A549 (cell line): ENCODE measurements at regions not wholly inside any gene's neighbourhood (a gene's known extent, or its start where the extent isn't known, plus 50 kb on each side); places are given as distances from the start of the nearest gene placed in this dataset.

Source experiments
- ATAC-seq, 2 experiments: fragments of 200-7000 bp in 1 of 2; fragments of >200 bp in 1 of 2; cut with Nextera tagmentation in 1 of 2; cut with Tn5 transposase in 1 of 2; 3 replicates each; pipeline versions ENCODE4 v1.8.0 to v1.9.1; 2018 to 2020; ENCODE audit warnings: mild to moderate bottlenecking in 1 of 2, moderate library complexity in 1 of 2
- CTCF ChIA-PET: fragments of 300-600 bp; sonication (Branson Sonifier 250); formaldehyde crosslinking; extraction: SDS; loops from one replicate; lab custom pipeline; 2021; ENCODE audit warnings: antibody characterized with exemption, inconsistent platforms; lab: Yijun Ruan, JAX
- POLR2A ChIA-PET: fragments of 350-600 bp; formaldehyde crosslinking; extraction: SDS; loops from one replicate; lab custom pipeline; 2021; ENCODE audit warnings: antibody characterized with exemption, inconsistent platforms; lab: Yijun Ruan, JAX
- DNase-seq, 2 experiments: peaks; one replicate each; pipeline versions ENCODE4 v3.0.0 to v3.0.0-alpha.2; 2011 to 2016; ENCODE audit warnings: low read depth in 1 of 2, low spot score in 1 of 2
- FAIRE-seq: peaks from 2 replicates; lab custom pipeline; 2011; peaks lifted over from hg19 to GRCh38; lab: Jason Lieb, UNC
- H3K27ac ChIP-seq, 2 experiments: fragments of >200 bp; sonication (Bioruptor Twin); formaldehyde crosslinking; 3 replicates each; pipeline ENCODE4 v1.5.1; 2016 to 2017
- H3K4me1 ChIP-seq: fragments of >200 bp; sonication (Bioruptor Twin); formaldehyde crosslinking; 3 replicates; pipeline ENCODE4 v1.6.1; 2016
- H3K4me2 ChIP-seq: fragments of >200 bp; sonication (Bioruptor Twin); formaldehyde crosslinking; 3 replicates; pipeline ENCODE4 v1.6.1; 2016
- H3K4me3 ChIP-seq: fragments of >200 bp; sonication (Bioruptor Twin); formaldehyde crosslinking; 3 replicates; pipeline ENCODE4 v1.5.1; 2016
- H3K9me3 ChIP-seq: fragments of >200 bp; sonication (Bioruptor Twin); formaldehyde crosslinking; 3 replicates; pipeline ENCODE4 v1.6.1; 2016
- BHLHE40 ChIP-seq: IDR thresholded peaks from 2 replicates; pipeline ENCODE4 v1.6.1; 2012; ENCODE audit warnings: low read depth, low read length, inconsistent platforms
- CHD2 ChIP-seq: fragments of 150-350 bp; IDR thresholded peaks from 2 replicates; pipeline ENCODE4 v1.6.1; 2014; ENCODE audit warnings: low read length; ENCODE audit not compliant: partially characterized antibody
- EP300 ChIP-seq, 2 experiments: fragments of >200 bp; sonication (Bioruptor Twin); formaldehyde crosslinking; IDR thresholded peaks; 2 replicates in 1 of 2; 3 replicates in 1 of 2; pipeline ENCODE4 v1.6.1; 2016 to 2017
- HDAC2 ChIP-seq: fragments of 200-600 bp; sonication (generic); IDR thresholded peaks from 2 replicates; pipeline ENCODE4 v1.6.1; 2016
- JUN ChIP-seq, 2 experiments: fragments of >200 bp; sonication (Bioruptor Twin); formaldehyde crosslinking; IDR thresholded peaks; 2 replicates in 1 of 2; 3 replicates in 1 of 2; pipeline ENCODE4 v1.6.1; 2016 to 2017
- KDM1A ChIP-seq: fragments of 200-600 bp; sonication (generic); IDR thresholded peaks from 2 replicates; pipeline ENCODE4 v1.6.1; 2016; ENCODE audit warnings: low read depth, mild to moderate bottlenecking
- MAFK ChIP-seq: fragments of 450-650 bp; IDR thresholded peaks from 2 replicates; pipeline ENCODE4 v1.6.1; 2014; ENCODE audit not compliant: partially characterized antibody
- MYC ChIP-seq: IDR thresholded peaks from 2 replicates; pipeline ENCODE4 v1.6.1; 2012; ENCODE audit warnings: mild to moderate bottlenecking, inconsistent platforms, low read length, improper control_type of control experiment, borderline replicate concordance
- NFE2L2 ChIP-seq: fragments of 150-350 bp; conservative IDR thresholded peaks from 2 replicates; pipeline ENCODE4 v1.6.1; 2014; ENCODE audit warnings: low read length
- NPAS2 ChIP-seq: fragments of 250-450 bp; sonication (Bioruptor Pico); IDR thresholded peaks from 2 replicates; pipeline ENCODE4 v1.8.0; 2022; ENCODE audit warnings: mild to moderate bottlenecking, moderate library complexity, borderline replicate concordance
- NR3C1 ChIP-seq: fragments of >200 bp; sonication (Bioruptor Twin); formaldehyde crosslinking; IDR thresholded peaks from 3 replicates; pipeline ENCODE4 v1.6.1; 2017
- POLR2AphosphoS2 ChIP-seq: conservative IDR thresholded peaks from 2 replicates; pipeline ENCODE4 v1.6.1; 2012; ENCODE audit warnings: low read length, improper control_type of control experiment, inconsistent platforms
- RAD21 ChIP-seq, 2 experiments: fragments of >200 bp in 1 of 2; sonication (Bioruptor Twin) in 1 of 2; formaldehyde crosslinking in 1 of 2; IDR thresholded peaks in 1 of 2; conservative IDR thresholded peaks in 1 of 2; 2 replicates in 1 of 2; 3 replicates in 1 of 2; pipeline ENCODE4 v1.6.1; 2012 to 2018; ENCODE audit warnings: inconsistent platforms in 1 of 2
- RARB ChIP-seq: fragments of 250-450 bp; sonication (Bioruptor Pico); IDR thresholded peaks from 2 replicates; pipeline ENCODE4 v1.8.0; 2021; ENCODE audit warnings: mild to moderate bottlenecking, moderate library complexity
- RFX5 ChIP-seq: fragments of 450-650 bp; IDR thresholded peaks from 2 replicates; pipeline ENCODE4 v1.7.1; 2014; ENCODE audit warnings: antibody characterized with exemption, mild to moderate bottlenecking, moderate library complexity
- RNF2 ChIP-seq: fragments of 200-600 bp; sonication (generic); IDR thresholded peaks from 2 replicates; pipeline ENCODE4 v1.6.1; 2016; ENCODE audit warnings: low read depth, mild to moderate bottlenecking, antibody characterized with exemption, moderate library complexity, borderline replicate concordance
- SMC3 ChIP-seq: fragments of >200 bp; sonication (Bioruptor Twin); formaldehyde crosslinking; IDR thresholded peaks from 3 replicates; pipeline ENCODE4 v1.6.1; 2018; ENCODE audit warnings: inconsistent platforms
- SREBF2 ChIP-seq: fragments of 450-650 bp; IDR thresholded peaks from 2 replicates; pipeline ENCODE4 v1.6.1; 2014; ENCODE audit warnings: mild to moderate bottlenecking, moderate library complexity
- WGBS: methylation state at CpG from one replicate; pipeline ENCODE4 v1.1.6; 2017; ENCODE audit errors: missing lambda C conversion rate; 5-methylcytosine and 5-hydroxymethylcytosine counted together
- TF ChIP-seq, protein P1 (sequence below): IDR thresholded peaks from 2 replicates; pipeline ENCODE4 v1.6.1; 2012; ENCODE audit warnings: low read depth, borderline replicate concordance
- TF ChIP-seq, protein P2 (sequence below): IDR thresholded peaks from 2 replicates; pipeline ENCODE4 v1.6.1; 2012
- TF ChIP-seq, protein P3 (sequence below): fragments of 150-350 bp; IDR thresholded peaks from 2 replicates; pipeline ENCODE4 v1.6.1; 2014; ENCODE audit warnings: low read depth, mild to moderate bottlenecking, low read length
- TF ChIP-seq, protein P4 (sequence below): fragments of >200 bp; sonication (Bioruptor Twin); formaldehyde crosslinking; IDR thresholded peaks from 2 replicates; pipeline ENCODE4 v1.6.1; 2016
- TF ChIP-seq, protein P5 (sequence below): IDR thresholded peaks from 2 replicates; pipeline ENCODE4 v1.6.1; 2012

DNA sequence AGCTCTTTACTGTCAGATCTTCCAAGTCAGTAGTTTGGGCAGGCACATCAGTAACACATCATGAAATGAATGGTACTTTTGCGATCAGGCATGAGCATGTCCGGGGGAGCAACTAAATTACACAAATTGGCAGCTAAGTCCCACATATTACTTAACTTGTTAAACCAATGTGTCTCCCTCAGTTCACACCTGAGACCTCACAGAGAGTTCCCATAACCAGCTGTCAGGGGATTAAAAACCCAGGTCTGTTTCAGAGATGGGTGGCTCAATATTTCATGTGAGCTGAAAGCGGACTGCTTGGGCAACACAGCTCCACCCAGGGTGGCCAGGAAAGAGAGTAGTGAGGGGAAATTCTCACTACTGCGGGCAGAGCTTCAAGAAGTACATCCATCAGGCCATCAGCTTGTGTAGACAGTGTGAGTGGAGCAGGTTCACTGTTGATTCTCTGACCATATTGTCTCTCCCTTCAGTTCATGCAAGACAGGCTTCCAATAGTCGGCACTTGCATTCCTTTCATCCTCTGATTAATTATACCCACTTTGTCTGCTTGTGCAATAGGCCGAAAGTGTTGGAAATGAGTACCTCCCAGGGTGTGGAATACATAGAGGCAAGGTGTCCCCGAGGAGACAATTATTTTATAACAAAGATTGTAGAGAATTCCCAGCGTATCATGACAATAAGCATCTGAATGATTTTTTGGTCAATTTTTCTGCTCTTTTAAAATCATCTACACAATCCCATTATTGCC lies 139.9 kb downstream of the PTGER3 start:
- ChIA-PET POLR2A (no interaction called here), CTCF (no interaction called here)
- no peak for ATAC-seq
- no peak overlapping the region for H3K4me2 ChIP-seq
- no peaks in the 10 kb centered on the region for H3K4me1 ChIP-seq
- no peak overlapping the region for H3K27ac ChIP-seq
- no peaks in the 10 kb centered on the region for H3K9me3 ChIP-seq
- no peak for DNase-seq
- TF ChIP-seq SMC3 (no peak), NFE2L2 (no peak), RAD21 (conservative IDR thresholded peaks at IDR 0.05 in 1 of 2, IDR thresholded peaks at IDR 0.05 in 1 of 2) (no peak), EP300 (IDR thresholded peaks at IDR 0.05) (no peak), NPAS2 (no peak), MAFK (no peak), POLR2AphosphoS2 (no peak), RFX5 (no peak), JUN (IDR thresholded peaks at IDR 0.05) (no peak), SREBF2 (no peak), KDM1A (no peak), HDAC2 (no peak), RNF2 (no peak), BHLHE40 (no peak), MYC (no peak), CHD2 (no peak)
- TF ChIP-seq, protein P1, sequence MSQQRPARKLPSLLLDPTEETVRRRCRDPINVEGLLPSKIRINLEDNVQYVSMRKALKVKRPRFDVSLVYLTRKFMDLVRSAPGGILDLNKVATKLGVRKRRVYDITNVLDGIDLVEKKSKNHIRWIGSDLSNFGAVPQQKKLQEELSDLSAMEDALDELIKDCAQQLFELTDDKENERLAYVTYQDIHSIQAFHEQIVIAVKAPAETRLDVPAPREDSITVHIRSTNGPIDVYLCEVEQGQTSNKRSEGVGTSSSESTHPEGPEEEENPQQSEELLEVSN = no peak
- TF ChIP-seq, protein P2, sequence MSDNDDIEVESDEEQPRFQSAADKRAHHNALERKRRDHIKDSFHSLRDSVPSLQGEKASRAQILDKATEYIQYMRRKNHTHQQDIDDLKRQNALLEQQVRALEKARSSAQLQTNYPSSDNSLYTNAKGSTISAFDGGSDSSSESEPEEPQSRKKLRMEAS = no peak
- TF ChIP-seq, protein P3, sequence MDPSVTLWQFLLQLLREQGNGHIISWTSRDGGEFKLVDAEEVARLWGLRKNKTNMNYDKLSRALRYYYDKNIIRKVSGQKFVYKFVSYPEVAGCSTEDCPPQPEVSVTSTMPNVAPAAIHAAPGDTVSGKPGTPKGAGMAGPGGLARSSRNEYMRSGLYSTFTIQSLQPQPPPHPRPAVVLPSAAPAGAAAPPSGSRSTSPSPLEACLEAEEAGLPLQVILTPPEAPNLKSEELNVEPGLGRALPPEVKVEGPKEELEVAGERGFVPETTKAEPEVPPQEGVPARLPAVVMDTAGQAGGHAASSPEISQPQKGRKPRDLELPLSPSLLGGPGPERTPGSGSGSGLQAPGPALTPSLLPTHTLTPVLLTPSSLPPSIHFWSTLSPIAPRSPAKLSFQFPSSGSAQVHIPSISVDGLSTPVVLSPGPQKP = no peak
- TF ChIP-seq, protein P4, sequence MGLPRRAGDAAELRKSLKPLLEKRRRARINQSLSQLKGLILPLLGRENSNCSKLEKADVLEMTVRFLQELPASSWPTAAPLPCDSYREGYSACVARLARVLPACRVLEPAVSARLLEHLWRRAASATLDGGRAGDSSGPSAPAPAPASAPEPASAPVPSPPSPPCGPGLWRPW = no peak
- FAIRE-seq = no peak
- H3K4me3 ChIP-seq = no peak overlapping the region
- 2% methylated on average over 8 of the region's 8 CpGs for WGBS

DNA sequence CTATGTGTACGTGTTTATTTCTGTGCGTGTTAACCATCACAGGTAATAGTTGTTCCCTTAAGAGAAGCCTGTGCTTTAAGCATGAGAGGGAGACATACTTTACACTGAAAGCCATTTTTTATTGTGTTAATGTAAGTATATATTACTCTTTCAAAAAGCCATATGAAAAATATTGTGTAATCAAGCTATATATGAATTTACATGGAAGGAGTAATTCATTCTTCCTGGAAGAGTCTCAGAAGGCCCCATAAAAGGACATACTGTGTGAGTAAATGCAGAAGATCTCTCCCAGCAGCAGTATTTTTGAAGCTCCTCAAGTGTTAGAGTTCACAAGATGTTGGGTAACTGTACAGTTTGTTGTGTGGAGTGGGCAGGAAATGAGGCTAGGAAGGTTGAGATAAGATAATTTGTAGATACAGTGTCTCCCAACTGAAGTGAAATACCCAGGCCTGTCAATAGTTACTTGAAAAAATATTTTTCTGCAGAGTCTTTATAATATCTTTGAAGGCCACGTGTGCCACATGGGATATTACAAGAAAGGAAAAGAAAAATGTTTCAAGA lies 138.3 kb downstream of the PTGER3 start:
- ATAC-seq (no peak), FAIRE-seq (no peak), DNase-seq (no peak)
- TF ChIP-seq NR3C1 (no peak), MYC (no peak), RARB (CRISPR knock-in tag) (no peak), EP300 (IDR thresholded peaks at IDR 0.05) (no peak)
- TF ChIP-seq, protein P5, sequence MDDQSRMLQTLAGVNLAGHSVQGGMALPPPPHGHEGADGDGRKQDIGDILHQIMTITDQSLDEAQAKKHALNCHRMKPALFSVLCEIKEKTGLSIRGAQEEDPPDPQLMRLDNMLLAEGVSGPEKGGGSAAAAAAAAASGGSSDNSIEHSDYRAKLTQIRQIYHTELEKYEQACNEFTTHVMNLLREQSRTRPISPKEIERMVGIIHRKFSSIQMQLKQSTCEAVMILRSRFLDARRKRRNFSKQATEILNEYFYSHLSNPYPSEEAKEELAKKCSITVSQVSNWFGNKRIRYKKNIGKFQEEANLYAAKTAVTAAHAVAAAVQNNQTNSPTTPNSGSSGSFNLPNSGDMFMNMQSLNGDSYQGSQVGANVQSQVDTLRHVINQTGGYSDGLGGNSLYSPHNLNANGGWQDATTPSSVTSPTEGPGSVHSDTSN = no peak
- TF ChIP-seq, protein P2 = no peak
- H3K4me2 ChIP-seq = no peak overlapping the region
- no peak overlapping the region for H3K4me3 ChIP-seq
- H3K27ac ChIP-seq = no peak overlapping the region
- H3K9me3 ChIP-seq = no peaks in the 10 kb centered on the region
- 27% methylated on average over 3 of the region's 3 CpGs for WGBS
- ChIA-PET POLR2A (no interaction called here), CTCF (no interaction called here)
- no peaks in the 10 kb centered on the region for H3K4me1 ChIP-seq
